PC-3 (cell line): ENCODE measurements at regions not wholly inside any gene's neighbourhood (a gene's known extent, or its start where the extent isn't known, plus 50 kb on each side); places are given as distances from the start of the nearest gene placed in this dataset.

Experiments used
- EZH2 ChIP-seq: fragments of 300-600 bp; sonication (generic); IDR thresholded peaks from one replicate; pipeline ENCODE4 v1.6.1; 2017; ENCODE audit warnings: antibody characterized with exemption, mild to moderate bottlenecking, low read length; ENCODE audit not compliant: unreplicated experiment
- TF ChIP-seq, protein P1 (sequence below): fragments of 300-600 bp; sonication (generic); conservative IDR thresholded peaks from 2 replicates; pipeline ENCODE4 v1.5.1; 2017; ENCODE audit warnings: antibody characterized with exemption, low read depth, mild to moderate bottlenecking, low read length

DNA sequence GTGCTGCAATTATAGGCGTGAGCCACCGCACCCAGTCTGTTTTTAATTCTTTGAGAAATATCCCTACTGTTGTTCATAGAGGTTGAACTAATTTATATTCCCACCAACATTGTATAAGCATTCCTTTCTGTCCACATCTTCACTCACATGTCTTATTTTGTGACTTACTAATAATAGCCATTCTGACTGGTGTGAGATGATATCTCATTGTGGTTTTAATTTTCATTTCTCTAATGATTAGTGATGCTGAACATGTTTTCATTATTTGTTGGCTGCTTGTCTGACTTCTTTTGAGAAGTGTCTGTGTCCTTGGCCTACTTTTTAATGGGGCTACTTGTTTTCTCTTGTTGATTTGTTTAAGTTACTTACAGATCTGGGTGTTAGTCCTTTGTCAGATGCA, 310.9 kb upstream of the MAOA start:
- TF ChIP-seq, protein P1, sequence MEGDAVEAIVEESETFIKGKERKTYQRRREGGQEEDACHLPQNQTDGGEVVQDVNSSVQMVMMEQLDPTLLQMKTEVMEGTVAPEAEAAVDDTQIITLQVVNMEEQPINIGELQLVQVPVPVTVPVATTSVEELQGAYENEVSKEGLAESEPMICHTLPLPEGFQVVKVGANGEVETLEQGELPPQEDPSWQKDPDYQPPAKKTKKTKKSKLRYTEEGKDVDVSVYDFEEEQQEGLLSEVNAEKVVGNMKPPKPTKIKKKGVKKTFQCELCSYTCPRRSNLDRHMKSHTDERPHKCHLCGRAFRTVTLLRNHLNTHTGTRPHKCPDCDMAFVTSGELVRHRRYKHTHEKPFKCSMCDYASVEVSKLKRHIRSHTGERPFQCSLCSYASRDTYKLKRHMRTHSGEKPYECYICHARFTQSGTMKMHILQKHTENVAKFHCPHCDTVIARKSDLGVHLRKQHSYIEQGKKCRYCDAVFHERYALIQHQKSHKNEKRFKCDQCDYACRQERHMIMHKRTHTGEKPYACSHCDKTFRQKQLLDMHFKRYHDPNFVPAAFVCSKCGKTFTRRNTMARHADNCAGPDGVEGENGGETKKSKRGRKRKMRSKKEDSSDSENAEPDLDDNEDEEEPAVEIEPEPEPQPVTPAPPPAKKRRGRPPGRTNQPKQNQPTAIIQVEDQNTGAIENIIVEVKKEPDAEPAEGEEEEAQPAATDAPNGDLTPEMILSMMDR = no peak
- TF ChIP-seq EZH2 = no peak
